ENCODE measurements at regions not wholly inside any gene's neighbourhood (a gene's known extent, or its start where the extent isn't known, plus 50 kb on each side); places are given as distances from the start of the nearest gene placed in this dataset.

DNA sequence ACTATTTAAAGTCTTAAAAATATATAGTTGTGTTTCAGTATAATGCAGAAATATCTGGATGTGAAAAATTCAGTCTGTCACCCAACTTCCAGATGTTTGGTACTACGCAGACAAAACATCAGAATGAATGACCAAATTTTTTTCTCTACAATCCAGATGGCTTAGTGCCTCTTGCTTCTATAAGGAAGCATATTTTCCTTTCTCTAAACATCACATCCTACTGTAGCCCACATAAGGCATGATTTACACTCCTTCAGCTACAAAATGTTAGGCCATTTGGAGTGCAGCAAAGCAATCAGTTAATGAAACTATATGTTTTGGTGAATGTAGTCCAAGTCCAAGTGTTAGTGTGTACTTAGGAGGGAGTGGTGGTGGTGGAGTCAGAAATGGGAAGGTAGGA, 162.9 kb upstream of the SIX2 start:
- no peak for DNase-seq

DNA sequence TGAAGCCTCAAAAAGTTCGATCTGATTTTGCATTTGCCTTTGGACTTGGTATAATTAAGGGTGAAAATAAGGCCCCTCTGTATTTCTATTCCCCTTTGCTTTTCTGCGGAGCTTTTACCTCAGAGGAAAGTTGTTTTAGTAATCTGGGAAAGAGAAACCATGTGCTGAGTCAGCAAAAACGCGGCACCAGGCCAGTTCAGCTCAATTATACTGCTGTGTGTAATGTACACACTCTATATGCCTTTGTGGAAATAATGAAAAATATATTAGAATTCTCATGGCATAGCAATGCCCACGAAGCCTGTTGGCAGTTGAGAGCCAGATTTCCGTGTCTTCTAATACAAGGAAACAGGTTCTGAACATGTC, 161.9 kb upstream of the SIX2 start:
- DNase-seq, result no peak

DNA sequence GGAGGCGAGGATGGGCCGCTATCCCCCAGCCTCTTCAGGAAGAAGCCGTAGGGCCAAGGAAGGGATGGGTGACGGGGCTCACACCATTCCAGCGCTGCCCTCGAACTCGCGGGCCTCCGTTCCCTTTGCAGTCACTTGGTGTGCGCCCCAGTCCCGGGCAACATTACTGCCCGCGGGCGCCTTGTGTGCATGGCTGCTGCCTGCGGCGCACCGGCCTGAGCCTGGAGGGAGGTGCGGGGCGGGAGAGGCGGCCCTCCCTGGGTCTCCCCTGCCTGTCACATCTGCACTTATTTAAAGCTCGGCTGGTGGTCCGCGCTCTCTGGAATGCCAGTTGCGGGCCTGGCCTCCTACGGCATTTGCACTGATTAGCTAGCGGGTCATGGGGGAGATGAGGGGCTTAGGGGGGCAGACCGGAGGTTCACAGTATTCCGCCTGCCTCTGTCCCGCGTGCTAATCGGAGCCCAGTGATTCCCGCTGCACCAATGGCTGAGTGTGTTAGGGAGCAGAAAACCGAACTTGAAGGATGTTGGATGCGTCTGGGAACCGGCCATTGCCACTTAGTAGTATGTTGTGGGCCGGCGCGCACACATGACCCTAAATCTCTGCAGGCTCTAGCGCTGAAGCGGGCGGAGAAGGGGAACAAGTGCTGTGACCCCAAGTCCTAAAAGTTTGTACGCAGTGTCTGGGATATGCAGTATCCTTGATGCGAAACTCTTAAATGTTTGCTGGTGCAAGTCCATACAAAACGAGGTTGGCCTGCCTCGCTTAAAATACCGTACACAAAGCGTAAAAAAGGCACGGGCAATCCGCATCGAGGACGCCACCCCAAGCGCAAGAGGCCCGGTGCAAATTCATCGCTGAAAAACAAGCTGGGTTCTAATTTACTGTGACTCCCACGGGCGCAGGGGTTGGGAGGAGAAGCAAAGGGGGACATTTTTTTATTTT, 161.2 kb upstream of the SIX2 start:
- DNase-seq, result no peak

DNA sequence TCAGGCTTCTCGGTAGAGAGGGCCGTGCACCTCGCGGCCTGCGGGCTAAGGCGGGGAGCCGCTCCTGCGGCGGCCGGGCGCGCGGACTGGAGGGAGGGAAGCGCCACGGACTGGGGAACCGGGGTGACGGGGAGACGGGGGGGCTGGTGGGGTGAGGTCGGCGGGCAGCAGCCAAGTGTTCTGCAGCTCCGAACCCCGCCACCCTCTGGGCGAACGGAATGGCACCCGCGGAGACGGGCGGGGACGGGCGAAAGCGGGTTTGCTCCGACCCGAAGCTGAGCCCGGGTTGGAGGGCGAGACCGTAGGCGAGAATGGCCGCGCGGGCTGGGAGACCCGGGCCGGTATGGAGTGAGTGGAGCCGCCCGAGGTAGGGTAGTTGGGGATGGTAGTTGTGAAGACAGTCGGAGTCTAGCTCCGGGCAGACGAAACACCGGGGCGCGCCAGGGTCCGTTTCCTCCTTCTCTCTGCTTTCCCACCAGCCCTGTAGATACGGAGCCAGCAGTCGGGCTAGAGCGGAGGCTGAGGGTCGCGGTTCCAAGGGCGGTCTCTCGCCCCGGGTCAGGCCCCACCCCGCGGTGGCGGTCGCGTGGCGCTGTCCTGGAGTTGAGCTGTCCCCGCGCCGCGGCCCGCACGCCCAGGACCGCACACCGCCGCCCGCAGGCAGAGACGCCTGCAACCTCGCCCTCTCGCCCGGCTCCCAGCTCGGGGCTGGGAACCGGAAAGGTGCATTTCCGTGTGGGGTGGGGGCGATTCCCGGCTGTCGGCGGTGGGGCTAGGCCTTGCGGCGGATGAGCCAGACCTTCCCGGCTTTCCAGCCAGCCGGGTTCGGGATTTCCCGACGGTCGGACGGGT, 160.3 kb upstream of the SIX2 start:
- no peak for DNase-seq

DNA sequence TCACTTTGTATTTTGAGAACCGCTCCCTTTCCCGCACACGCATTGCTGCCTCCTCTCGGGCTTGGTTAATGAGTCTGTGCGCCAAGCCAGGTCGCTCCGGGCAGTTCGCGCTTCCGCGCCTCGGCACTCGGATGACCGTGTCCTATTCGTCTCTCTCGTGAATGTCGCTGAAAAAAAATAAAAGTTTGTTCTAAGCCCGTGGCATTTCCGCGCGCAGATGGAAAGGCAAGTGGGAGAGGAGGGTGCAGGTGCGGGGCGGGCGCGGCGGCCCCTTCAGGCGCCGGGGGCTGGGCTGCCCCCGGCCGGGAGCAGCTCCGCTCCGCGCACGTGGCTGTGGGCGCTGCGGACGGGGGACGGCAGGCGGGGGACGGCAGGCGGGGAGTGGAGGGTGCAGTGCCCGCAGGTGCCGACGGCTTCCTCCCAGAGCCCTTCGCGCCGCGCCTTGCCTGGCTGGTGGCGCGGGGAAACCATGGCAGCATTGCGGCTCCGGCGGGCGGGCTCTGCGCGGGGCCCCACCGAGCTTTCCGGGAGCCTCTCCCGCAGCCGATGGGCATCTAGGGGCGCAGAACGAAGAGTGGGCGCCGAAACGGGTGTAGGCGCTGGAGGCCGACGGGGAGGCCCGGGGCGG, 159.6 kb upstream of the SIX2 start:
- no peak for DNase-seq

DNA sequence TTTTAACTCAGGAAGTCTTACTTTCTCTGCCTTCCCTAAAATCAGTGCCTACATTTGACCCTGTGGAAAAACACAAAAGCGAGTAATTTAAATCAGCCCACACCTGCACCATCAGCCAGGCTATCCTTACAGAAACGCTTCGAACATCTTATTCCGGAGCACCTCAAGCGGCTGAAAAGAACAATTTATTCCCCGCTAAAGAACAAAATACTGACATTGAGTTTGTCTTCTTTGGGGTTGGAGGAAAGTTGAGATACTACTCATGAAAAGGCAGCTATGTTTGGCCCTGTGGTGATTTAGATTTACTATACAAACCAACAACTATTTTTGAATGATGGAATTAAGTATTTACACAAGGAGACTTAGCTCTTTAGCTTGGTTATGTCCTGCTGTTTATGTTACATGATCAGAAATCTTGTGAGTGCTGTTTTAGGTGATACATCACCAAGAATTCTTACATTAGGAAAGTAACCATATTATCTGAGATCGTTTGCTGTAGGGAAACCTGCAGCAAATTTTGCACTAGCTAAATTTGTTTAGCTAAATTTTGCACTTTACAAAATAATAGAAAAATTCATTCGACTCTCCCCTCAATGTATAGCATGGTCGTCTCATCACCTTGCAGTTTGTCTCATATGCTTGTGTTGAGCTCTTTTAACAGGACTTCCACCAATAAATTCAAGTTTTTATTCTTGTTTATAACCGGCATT, 158.8 kb upstream of the SIX2 start:
- DNase-seq, result no peak

DNA sequence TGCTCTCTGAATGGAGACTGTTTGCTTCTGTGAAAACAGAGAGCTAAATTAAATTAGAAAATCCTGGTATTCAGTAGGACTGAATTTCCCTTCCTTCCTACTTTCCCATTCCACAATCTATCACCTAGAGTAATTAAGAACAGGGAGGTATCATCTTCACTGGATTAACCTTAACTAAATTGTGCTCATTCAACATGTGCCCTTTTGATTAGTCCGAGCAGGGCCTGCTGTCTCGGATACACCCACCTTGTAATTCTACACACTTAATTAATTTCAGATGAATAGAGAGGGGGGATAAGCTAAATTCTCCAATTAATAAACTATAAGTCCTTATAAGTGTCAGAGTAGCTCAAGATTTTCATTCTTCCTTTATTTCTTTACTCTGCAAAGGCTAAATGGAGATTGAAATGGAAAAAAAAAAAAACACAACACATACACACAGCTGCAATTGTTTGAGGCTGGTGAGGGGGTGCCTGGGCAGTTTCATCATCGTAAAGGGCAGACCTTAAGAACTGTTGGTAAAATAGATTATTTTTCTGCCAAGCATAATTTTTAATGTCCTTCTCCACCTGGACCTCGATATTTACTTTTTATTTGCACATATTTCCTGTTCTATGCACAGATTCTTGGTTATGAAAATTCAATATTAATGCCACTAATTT, 157.1 kb upstream of the SIX2 start:
- DNase-seq, result no peak

DNA sequence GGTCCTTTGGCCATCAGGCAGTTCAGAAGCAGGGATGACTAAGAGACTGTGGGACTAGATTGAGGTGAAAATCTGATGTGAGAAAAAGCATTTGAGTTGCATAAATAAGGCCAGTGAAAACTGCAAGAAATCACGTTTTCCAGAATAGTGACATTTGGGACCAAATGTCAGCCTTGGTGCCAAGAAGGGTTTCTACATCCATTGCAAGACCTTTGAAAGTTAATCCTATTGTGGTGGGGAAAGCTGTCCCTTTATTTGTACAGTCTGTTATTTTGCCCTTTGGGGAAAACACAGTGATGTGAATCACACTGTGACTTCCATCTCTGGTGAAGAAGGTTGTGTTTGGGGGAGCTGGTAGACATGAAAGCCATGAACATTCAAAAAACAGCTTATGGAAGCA, 153.5 kb upstream of the SIX2 start:
- DNase-seq, result no peak

DNA sequence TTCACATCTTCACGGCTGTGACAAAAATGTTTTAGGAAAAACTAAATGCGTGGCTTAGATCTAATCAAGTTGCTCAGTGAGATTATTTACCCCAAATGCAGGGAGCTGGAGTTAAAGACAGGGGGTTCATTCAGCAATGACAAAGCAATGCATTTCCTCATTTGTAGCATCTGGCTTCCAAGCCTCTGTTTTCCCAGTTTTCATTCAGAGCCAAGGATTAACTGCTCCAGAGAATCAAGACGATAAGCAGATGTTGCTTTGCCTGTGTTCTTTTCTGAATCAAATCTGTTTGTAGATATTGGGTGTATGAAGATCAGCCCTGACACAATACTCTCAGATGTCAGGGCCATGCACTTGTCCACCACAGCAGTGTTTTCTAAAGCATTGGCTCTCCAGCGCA, 147.4 kb upstream of the SIX2 start:
- DNase-seq, result no peak

DNA sequence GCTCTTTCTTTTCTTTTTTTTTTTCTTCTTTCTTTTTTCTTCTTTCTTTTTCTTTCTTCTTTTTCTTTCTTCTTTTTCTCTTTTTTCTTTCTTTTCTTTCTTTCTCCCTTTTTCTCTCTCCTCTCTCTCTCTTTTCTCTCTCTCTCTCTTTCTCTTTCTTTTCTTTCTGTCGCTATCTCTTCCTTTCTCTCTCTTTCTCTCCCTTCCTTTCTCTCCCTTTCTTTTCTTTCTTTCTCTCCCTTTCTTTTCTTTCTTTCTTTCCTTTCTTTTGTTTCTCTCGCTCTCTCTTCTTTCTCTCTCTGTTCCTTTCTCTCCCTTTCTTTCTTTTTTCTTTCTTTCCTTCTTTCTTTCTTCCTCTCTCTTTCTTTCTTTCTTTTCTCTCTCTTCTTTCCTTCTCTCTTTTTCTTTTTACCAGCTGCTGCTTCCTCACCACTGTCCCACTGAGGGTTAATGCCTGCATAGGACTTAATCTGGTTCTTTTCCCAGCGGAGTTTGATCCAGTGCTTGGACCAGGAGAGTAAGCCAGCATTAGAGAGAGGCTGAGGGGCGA, 145.4 kb upstream of the SIX2 start:
- no peak for DNase-seq

DNA sequence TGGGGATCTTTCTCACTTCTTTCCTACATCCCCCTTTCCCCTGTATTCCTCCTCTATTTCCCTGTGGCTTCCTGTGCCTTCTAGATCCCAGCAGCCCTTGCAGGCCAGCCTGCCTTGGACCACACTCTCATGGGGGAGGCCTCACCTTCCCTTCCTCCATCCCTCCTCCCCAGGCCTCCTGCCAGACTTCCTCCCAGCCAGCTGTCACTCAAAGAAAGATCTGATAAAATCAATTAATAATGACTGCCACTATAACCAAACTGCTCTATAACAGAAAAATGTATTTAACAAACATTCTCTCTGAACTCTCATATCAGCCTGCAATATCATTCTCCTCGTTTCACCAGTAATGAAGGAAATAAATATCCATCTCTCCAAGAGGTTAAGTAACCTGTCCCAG, 144.9 kb upstream of the SIX2 start:
- no peak for DNase-seq

DNA sequence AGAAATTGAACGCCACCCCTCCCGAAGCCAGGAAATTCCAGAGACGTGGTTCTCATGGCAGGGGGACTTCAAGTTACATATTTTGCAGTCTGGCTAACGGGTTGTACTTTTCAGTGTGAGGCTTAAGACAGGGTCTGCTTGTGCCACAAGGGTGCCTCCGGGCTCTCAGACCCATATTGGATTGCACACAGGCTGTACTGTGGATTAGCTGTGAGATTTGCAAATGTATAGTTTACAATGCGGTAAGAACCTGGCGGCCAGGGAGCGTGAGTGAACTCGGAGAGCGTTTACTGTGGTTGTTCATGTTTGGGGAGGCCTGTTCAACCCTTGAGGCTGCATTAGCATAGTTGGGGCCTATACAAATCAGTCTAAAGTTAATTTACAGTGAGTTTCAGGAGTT, 143.9 kb upstream of the SIX2 start:
- no peak for DNase-seq

DNA sequence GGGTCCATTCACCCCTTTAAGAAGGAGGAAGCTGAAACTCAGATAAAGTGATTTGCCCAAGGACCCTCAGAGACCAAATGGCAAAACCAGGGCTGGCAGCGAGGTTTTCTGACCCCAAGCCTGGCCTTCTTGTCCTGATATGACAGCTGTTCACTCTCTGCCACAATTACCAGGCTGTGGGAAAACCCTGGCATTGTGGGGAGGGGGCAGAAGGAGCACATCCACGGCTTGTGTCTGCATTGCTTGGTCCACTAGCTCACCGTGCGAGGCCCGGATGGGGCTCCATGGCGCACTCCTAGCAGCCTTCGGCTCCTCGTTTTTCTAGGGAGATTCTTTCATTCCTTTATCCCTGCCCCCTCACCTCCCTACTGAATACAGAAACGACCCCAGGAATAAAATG, 143.4 kb upstream of the SIX2 start:
- DNase-seq, result no peak

DNA sequence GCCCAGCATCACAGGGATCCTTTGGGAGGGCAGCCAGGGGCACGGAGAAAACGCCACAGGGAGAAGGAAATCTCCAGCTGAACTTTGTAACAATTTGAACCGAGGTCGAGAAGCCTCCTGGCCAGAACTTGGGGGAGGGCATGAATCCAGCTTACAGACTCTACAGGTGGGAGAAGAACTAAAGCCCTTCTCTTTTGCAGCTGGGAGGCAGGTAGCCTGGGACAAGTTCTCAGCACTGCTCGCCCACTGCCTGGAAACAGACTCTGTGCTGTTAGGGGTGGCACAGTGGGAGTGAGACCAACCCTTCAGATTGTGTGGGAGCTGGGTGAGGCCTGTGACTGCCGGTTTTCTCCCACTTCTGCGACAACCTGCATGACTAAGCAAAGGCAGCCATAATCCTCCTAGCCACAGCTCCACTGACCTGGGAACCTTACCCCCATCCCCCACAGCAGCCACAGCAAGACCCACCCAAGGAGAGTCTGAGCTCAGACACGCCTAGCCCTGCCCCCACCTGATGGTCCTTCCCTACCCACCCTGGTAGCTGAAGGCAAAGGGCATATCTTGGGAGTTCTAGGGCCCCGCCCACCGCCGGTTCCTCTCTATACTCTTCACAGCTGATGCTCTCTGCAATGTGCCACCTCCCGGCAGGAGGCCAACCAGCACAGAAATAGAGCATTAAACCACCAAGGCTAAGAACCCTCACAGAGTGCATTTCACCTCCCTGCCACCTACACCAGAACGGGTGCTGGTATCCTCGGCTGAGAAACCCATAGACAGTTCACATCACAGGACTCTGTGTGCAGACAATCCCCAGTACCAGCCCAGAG, 136.0 kb upstream of the SIX2 start:
- DNase-seq, result no peak

DNA sequence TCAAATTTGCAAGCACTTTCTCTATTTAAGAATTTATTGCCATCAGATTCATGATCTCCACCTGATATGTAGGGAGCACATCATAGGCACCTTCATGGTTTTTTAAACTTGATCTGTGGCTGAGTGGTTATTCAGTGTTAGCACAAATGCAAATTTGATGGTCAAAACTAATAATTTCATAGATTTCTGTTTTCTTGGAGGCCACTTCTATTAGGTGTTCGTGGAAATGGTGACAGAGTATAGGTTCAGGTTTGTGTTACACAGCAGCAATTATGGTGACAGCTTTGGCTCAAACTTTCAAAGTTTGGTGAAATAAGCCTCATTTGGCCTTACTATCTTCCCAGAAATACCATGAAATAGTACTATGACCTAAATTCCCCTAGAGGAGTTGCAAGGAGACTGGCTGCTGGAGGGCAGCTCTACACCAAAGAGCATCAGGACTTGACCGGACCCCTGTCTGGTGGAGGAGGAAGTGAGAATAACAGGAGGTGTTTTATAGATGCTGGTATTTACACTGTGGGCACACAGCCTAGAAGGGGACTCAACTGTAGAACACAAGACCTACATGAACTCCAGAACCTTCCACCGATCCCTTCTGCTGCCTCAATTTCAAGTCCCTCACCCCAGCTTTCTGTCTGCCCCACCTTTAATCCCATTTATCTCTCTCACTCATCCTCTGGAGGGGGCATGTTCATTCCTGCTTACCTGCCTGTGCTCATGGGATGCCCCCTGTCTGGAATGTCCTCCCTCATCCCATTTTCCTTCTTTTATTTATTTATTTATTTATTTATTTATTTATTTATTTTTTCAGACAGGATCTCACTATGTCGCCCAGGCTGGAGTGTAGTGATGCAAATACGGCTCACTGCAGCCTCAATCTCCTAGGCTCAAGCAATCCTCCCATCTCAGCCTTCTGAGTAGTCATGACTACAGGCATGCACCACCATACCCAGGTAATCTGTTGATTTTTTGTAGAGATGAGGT, 132.9 kb upstream of the SIX2 start:
- no peak for DNase-seq

DNA sequence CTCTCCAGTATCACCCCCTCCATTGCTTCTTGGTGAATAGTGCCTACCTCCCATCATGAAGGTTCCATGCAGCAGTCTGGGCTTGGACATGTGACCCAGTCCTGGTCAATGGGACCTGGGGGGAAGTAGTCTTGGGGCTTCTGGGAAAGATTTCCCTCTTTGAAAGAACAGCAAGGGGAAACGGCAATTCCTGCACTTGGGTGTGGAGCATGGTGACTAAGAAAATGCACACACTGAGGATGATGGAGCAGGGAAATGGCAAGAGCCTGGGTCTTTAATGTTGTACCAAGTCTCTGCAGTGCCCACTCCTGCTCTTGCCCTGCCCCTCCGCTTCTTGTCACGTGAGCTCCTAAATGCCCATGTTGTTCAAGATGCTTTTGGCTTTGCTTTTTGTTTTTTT, 131.4 kb upstream of the SIX2 start:
- DNase-seq, result no peak

DNA sequence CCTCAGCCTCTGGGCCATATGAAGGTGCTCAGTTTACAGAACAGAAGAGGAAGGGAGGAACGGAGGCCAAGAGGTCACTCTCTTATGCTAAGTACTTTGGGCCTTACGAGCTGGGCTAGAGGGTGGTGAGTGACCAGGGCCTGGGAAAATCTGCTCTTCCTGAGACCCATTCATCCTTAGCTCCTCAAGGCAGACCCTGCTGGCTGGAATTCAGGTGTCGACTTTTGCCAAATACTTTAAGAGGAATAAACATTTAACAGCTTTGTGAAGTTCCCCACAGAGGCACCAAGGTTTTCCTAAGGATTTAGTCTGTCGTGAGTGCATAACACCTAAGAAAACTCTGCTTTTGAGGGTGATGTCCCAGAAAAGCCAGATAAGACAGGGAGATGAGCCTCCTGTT, 129.7 kb upstream of the SIX2 start:
- no peak for DNase-seq

DNA sequence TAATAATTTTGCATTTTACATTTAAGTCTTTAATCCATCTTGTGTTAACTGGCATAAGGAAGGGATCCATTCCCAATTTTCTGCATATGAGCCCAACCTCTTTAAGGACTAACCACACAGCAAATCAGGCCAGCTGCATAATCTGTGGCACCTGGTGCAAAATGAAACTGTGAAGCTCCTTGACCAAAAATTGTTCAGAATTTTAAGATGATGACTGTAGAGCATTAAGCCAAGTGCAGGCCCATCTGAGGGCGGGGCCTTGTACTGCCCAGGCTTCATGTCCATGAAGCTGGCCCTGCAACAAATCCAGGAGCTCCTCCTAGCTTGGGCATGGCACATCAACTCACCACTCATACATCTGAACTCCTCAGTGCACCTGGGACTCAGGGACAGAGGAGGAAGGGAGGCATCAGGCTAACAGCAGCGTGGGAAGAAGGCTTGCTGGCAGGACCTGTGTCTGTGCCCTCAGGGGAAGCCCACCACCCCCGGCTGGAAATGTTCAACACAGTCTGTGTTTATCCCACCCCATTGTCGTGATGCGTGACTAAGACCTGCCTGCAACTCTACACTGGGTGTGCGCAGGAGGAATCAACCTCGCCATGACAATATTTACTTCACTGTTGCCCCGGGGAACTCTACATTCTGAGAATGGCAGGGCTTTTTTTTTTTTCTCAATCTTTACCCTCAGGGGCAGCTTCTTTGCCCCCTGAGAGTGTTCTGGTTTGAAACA, 128.9 kb upstream of the SIX2 start:
- DNase-seq, result no peak

DNA sequence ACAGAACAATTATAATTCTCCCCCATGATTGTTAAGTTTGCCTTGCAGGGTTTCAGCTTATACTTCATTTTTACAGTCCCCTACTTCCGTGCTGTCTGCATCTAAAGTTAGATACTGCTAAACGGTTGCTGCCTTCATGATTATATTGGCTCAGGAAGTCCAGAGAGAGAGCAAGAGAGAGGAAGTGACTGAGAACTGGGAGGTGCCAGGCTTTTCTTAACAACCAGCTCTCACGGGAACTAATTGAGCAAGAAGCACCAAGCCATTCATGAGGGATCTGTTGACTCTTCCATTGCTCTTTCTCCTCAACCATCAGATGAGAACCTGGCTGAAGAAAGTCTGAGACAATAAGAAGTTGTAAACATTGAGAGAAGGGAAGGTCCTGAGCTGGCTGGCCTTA, 125.5 kb upstream of the SIX2 start:
- DNase-seq, result peak; percentile 37
